Sigmoid colon (tissue), 6 donors: ENCODE measurements at regions not wholly inside any gene's neighbourhood (a gene's known extent, or its start where the extent isn't known, plus 50 kb on each side); places are given as distances from the start of the nearest gene placed in this dataset.

ENCODE experiments used
- DNase-seq: peaks from one replicate; pipeline ENCODE4 v3.0.0-alpha.2; 2019
- H3K27ac ChIP-seq, 4 donors: fragments of 200-600 bp; sonication (generic); one replicate each; pipeline ENCODE4 v1.5.1; 2016 to 2019; ENCODE audit warnings: mild to moderate bottlenecking in 1 of 4
- H3K27me3 ChIP-seq, 3 donors: fragments of 200-600 bp; sonication (generic); one replicate each; pipeline ENCODE4 v1.5.1; 2019; ENCODE audit warnings: mild to moderate bottlenecking in 1 of 3
- H3K36me3 ChIP-seq, 4 donors: fragments of 200-600 bp; sonication (generic); one replicate each; pipeline ENCODE4 v1.5.1; 2016 to 2019
- H3K4me1 ChIP-seq, 4 donors: fragments of 200-600 bp; sonication (generic); one replicate each; pipeline ENCODE4 v1.5.1; 2017 to 2019
- H3K4me3 ChIP-seq, 4 donors: fragments of 200-600 bp; sonication (generic); one replicate each; pipeline ENCODE4 v1.5.1; 2017 to 2019; ENCODE audit warnings: mild to moderate bottlenecking in 2 of 4, moderate library complexity in 1 of 4
- H3K9me3 ChIP-seq, 4 donors: fragments of 200-600 bp in 3 of 4; sonication (generic) in 3 of 4; one replicate each; pipeline versions ENCODE4 v1.5.1 to v1.6.1; 2013 to 2019
- CTCF ChIP-seq, 4 experiments: fragments of 450-650 bp in 3 of 4; fragments of 200-600 bp in 1 of 4; IDR thresholded peaks; one replicate each; pipeline ENCODE4 v1.5.1; 2016 to 2019; ENCODE audit warnings: antibody characterized with exemption in 4 of 4, mild to moderate bottlenecking in 3 of 4, moderate library complexity in 2 of 4
- EP300 ChIP-seq, 4 donors: sonication (generic); formaldehyde crosslinking; IDR thresholded peaks; one replicate each; pipeline ENCODE4 v1.6.1; 2017; ENCODE audit warnings: antibody characterized with exemption in 4 of 4
- POLR2A ChIP-seq, 2 donors: fragments of 450-650 bp; IDR thresholded peaks; one replicate each; pipeline ENCODE4 v1.6.1; 2016; ENCODE audit warnings: antibody characterized with exemption in 2 of 2, mild to moderate bottlenecking in 2 of 2, moderate library complexity in 2 of 2
- POLR2AphosphoS5 ChIP-seq, 4 donors: sonication (generic); formaldehyde crosslinking; IDR thresholded peaks; one replicate each; pipeline ENCODE4 v1.6.1; 2017; ENCODE audit warnings: antibody characterized with exemption in 4 of 4
- WGBS, 2 donors: extraction: QIAGEN DNeasy Blood & Tissue Kit; methylation state at CpG; one replicate each; pipeline ENCODE4 v1.1.7; 2013; 5-methylcytosine and 5-hydroxymethylcytosine counted together
- intact Hi-C: fragments of 100-400 bp; cut with DNase I; formaldehyde crosslinking; loops from one replicate; pipeline ENCODE4 v1.15.1; 2023
- donor health status: healthy with polysubstance abuse.
- donor health status: healthy.

GRCh38 chr12:24551163-24551786 lies 397.6 kb downstream of the BCAT1 start:
- DNase-seq, result no peak
- Histone ChIP-seq H3K4me1 (no peaks in the 10 kb centered on the region), H3K4me3 (no peak overlapping the region), H3K27me3 (no peaks in the 10 kb centered on the region), H3K27ac (no peak overlapping the region), H3K36me3 (no peaks in the 10 kb centered on the region), H3K9me3 (no peaks in the 10 kb centered on the region)
- WGBS, 2 donors, result 14 to 56% methylated on average over 10 of the region's 10 CpGs
- intact Hi-C loops, result no loop called here
- TF ChIP-seq EP300 (IDR thresholded peaks at IDR 0.05), result no peak
- TF ChIP-seq POLR2AphosphoS5 (IDR thresholded peaks at IDR 0.05), result no peak
- TF ChIP-seq CTCF (IDR thresholded peaks at IDR 0.05), result no peak
- no peak for TF ChIP-seq POLR2A (IDR thresholded peaks at IDR 0.05)

DNA sequence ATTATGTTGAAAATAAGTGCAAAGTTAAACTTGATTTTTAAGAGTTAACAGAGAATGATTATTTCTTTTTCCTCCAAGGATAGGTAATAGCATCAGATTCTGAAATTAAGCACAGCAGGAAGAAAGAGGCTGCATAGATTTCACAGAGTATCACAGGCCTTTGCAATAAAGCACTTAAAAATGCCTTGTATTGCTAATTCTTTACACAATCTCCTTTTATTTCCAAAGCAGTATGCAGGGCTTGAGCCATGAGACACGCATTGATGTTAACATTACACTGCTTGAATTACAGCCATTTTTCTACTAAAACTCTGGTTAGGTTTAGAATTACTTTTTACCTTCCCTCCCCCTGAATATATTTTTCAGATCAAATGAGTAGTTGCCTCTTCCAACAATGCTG lies 398.3 kb downstream of the BCAT1 start:
- TF ChIP-seq EP300 (IDR thresholded peaks at IDR 0.05) (no peak), POLR2A (IDR thresholded peaks at IDR 0.05) (no peak), POLR2AphosphoS5 (IDR thresholded peaks at IDR 0.05) (no peak), CTCF (IDR thresholded peaks at IDR 0.05) (no peak)
- Histone ChIP-seq H3K27ac (no peak overlapping the region), H3K9me3 (no peaks in the 10 kb centered on the region), H3K27me3 (no peaks in the 10 kb centered on the region), H3K4me3 (no peak overlapping the region), H3K36me3 (no peaks in the 10 kb centered on the region), H3K4me1 (no peaks in the 10 kb centered on the region)
- intact Hi-C loops, result no loop called here
- 76 to 78% methylated on average over 1 of the region's 1 CpG for WGBS, 2 donors
- DNase-seq, result no peak

- H3K9me3 ChIP-seq, result no peaks in the 10 kb centered on the region
- intact Hi-C loops, result no loop called here
- no peaks in the 10 kb centered on the region for H3K4me1 ChIP-seq
- 81 to 85% methylated on average over 2 of the region's 2 CpGs for WGBS, 2 donors
- no peak for DNase-seq
- no peaks in the 10 kb centered on the region for H3K27me3 ChIP-seq
- no peak overlapping the region for H3K4me3 ChIP-seq
- H3K36me3 ChIP-seq, result no peaks in the 10 kb centered on the region
- H3K27ac ChIP-seq, result no peak overlapping the region
- TF ChIP-seq EP300 (IDR thresholded peaks at IDR 0.05) (no peak), POLR2A (IDR thresholded peaks at IDR 0.05) (no peak), CTCF (IDR thresholded peaks at IDR 0.05) (no peak), POLR2AphosphoS5 (IDR thresholded peaks at IDR 0.05) (no peak)
Measured at GRCh38 chr12:24546661-24547060, 402.2 kb downstream of the BCAT1 start.

- no peak overlapping the region for H3K27ac ChIP-seq
- no peaks in the 10 kb centered on the region for H3K27me3 ChIP-seq
- no peaks in the 10 kb centered on the region for H3K36me3 ChIP-seq
- H3K4me3 ChIP-seq, result no peak overlapping the region
- H3K4me1 ChIP-seq, result no peaks in the 10 kb centered on the region
- 71 to 83% methylated on average over 2 of the region's 2 CpGs for WGBS, 2 donors
- TF ChIP-seq EP300 (IDR thresholded peaks at IDR 0.05) (no peak), POLR2AphosphoS5 (IDR thresholded peaks at IDR 0.05) (no peak), CTCF (IDR thresholded peaks at IDR 0.05) (no peak), POLR2A (IDR thresholded peaks at IDR 0.05) (no peak)
- H3K9me3 ChIP-seq, result no peaks in the 10 kb centered on the region
- DNase-seq, result no peak
- intact Hi-C loops, result no loop called here
Measured at GRCh38 chr12:24546084-24546483, 402.8 kb downstream of the BCAT1 start.

GRCh38 chr12:24544368-24544767 lies 404.5 kb downstream of the BCAT1 start:
- H3K27me3 ChIP-seq, result no peaks in the 10 kb centered on the region
- H3K9me3 ChIP-seq, result no peaks in the 10 kb centered on the region

More at GRCh38 chr12:24544368-24544767, 404.5 kb downstream of the BCAT1 start:
- intact Hi-C loops, result no loop called here
- no peak for TF ChIP-seq POLR2A (IDR thresholded peaks at IDR 0.05)
- no peak for TF ChIP-seq EP300 (IDR thresholded peaks at IDR 0.05)
- no peak for TF ChIP-seq CTCF (IDR thresholded peaks at IDR 0.05)
- no peak for TF ChIP-seq POLR2AphosphoS5 (IDR thresholded peaks at IDR 0.05)
- Histone ChIP-seq H3K36me3 (no peaks in the 10 kb centered on the region), H3K27ac (no peak overlapping the region), H3K4me1 (no peaks in the 10 kb centered on the region), H3K4me3 (no peak overlapping the region)
- DNase-seq, result no peak
